ENCODE measurements at regions not wholly inside any gene's neighbourhood (a gene's known extent, or its start where the extent isn't known, plus 50 kb on each side); places are given as distances from the start of the nearest gene placed in this dataset.

GRCh38 chrY:19020193-19020592 is 246.7 kb upstream of the HSFY2 start:
- H3K27ac ChIP-seq (ENCODE audit: insufficient read depth, low read length, poor library complexity, severe bottlenecking), result no peak overlapping the region
- H3K36me3 ChIP-seq (ENCODE audit: control insufficient read depth, insufficient read depth, low read length), result no peaks in the 10 kb centered on the region
- Mint-ChIP-seq H3K9me3 (no peaks in the 10 kb centered on the region), H3K4me1 (no peaks in the 10 kb centered on the region), H3K27ac (no peak overlapping the region), H3K36me3 (no peaks in the 10 kb centered on the region), H3K27me3 (no peaks in the 10 kb centered on the region), H3K4me3 (no peak overlapping the region)
- H3K9me3 ChIP-seq (ENCODE audit: control insufficient read depth in 2 of 2, low read length in 2 of 2), result no peaks in the 10 kb centered on the region
- H3K4me1 ChIP-seq (ENCODE audit: control insufficient read depth, insufficient read depth, low read length, poor library complexity, severe bottlenecking), result no peaks in the 10 kb centered on the region
- no peaks in the 10 kb centered on the region for H3K27me3 ChIP-seq (ENCODE audit: control insufficient read depth, insufficient read depth, low read length)
- DNase-seq, result no peak
- no peak overlapping the region for H3K4me3 ChIP-seq (ENCODE audit: low read depth, low read length)
- ATAC-seq (ENCODE audit: low read depth in 2 of 2), result no peak

GRCh38 chrY:19016990-19017389 is 243.5 kb upstream of the HSFY2 start:
- H3K4me3 ChIP-seq (ENCODE audit: low read depth, low read length), result no peak overlapping the region
- H3K27ac ChIP-seq (ENCODE audit: insufficient read depth, low read length, poor library complexity, severe bottlenecking), result no peak overlapping the region
- no peak for ATAC-seq (ENCODE audit: low read depth in 2 of 2)
- no peaks in the 10 kb centered on the region for H3K4me1 Mint-ChIP-seq
- H3K36me3 ChIP-seq (ENCODE audit: control insufficient read depth, insufficient read depth, low read length), result no peaks in the 10 kb centered on the region
- no peaks in the 10 kb centered on the region for H3K9me3 Mint-ChIP-seq
- no peaks in the 10 kb centered on the region for H3K4me1 ChIP-seq (ENCODE audit: control insufficient read depth, insufficient read depth, low read length, poor library complexity, severe bottlenecking)
- H3K4me3 Mint-ChIP-seq, result no peak overlapping the region
- DNase-seq, result no peak
- H3K9me3 ChIP-seq (ENCODE audit: control insufficient read depth in 2 of 2, low read length in 2 of 2), result no peaks in the 10 kb centered on the region
- H3K27me3 Mint-ChIP-seq, result no peaks in the 10 kb centered on the region
- H3K36me3 Mint-ChIP-seq, result no peaks in the 10 kb centered on the region
- no peaks in the 10 kb centered on the region for H3K27me3 ChIP-seq (ENCODE audit: control insufficient read depth, insufficient read depth, low read length)
- no peak overlapping the region for H3K27ac Mint-ChIP-seq

GRCh38 chrY:19015854-19016253 is 242.3 kb upstream of the HSFY2 start:
- Histone ChIP-seq H3K27ac (ENCODE audit: insufficient read depth, low read length, poor library complexity, severe bottlenecking) (no peak overlapping the region), H3K4me3 (ENCODE audit: low read depth, low read length) (no peak overlapping the region), H3K9me3 (ENCODE audit: control insufficient read depth in 2 of 2, low read length in 2 of 2) (no peaks in the 10 kb centered on the region), H3K36me3 (ENCODE audit: control insufficient read depth, insufficient read depth, low read length) (no peaks in the 10 kb centered on the region), H3K27me3 (ENCODE audit: control insufficient read depth, insufficient read depth, low read length) (no peaks in the 10 kb centered on the region), H3K4me1 (ENCODE audit: control insufficient read depth, insufficient read depth, low read length, poor library complexity, severe bottlenecking) (no peaks in the 10 kb centered on the region)
- ATAC-seq (ENCODE audit: low read depth in 2 of 2), result no peak
- DNase-seq, result no peak
- no peak overlapping the region for H3K27ac Mint-ChIP-seq
- H3K36me3 Mint-ChIP-seq, result no peaks in the 10 kb centered on the region
- no peak overlapping the region for H3K4me3 Mint-ChIP-seq
- H3K4me1 Mint-ChIP-seq, result no peaks in the 10 kb centered on the region
- H3K27me3 Mint-ChIP-seq, result no peaks in the 10 kb centered on the region
- H3K9me3 Mint-ChIP-seq, result no peaks in the 10 kb centered on the region

- no peaks in the 10 kb centered on the region for H3K4me1 Mint-ChIP-seq
Observed at GRCh38 chrY:19015213-19015612, 241.7 kb upstream of the HSFY2 start.

GRCh38 chrY:19012985-19013384 is 239.4 kb upstream of the HSFY2 start:
- ATAC-seq (ENCODE audit: low read depth in 2 of 2), result no peak
- Mint-ChIP-seq H3K4me3 (no peak overlapping the region), H3K27ac (no peak overlapping the region), H3K27me3 (no peaks in the 10 kb centered on the region), H3K4me1 (no peaks in the 10 kb centered on the region), H3K9me3 (no peaks in the 10 kb centered on the region), H3K36me3 (no peaks in the 10 kb centered on the region)
- no peaks in the 10 kb centered on the region for H3K36me3 ChIP-seq (ENCODE audit: control insufficient read depth, insufficient read depth, low read length)
- H3K4me3 ChIP-seq (ENCODE audit: low read depth, low read length), result no peak overlapping the region
- no peaks in the 10 kb centered on the region for H3K9me3 ChIP-seq (ENCODE audit: control insufficient read depth in 2 of 2, low read length in 2 of 2)
- H3K27me3 ChIP-seq (ENCODE audit: control insufficient read depth, insufficient read depth, low read length), result no peaks in the 10 kb centered on the region
- no peaks in the 10 kb centered on the region for H3K4me1 ChIP-seq (ENCODE audit: control insufficient read depth, insufficient read depth, low read length, poor library complexity, severe bottlenecking)
- DNase-seq, result no peak
- no peak overlapping the region for H3K27ac ChIP-seq (ENCODE audit: insufficient read depth, low read length, poor library complexity, severe bottlenecking)

More at GRCh38 chrY:19015213-19015612, 241.7 kb upstream of the HSFY2 start:
- DNase-seq, result no peak
- no peaks in the 10 kb centered on the region for H3K27me3 Mint-ChIP-seq
- no peak for ATAC-seq (ENCODE audit: low read depth in 2 of 2)
- no peak overlapping the region for H3K4me3 Mint-ChIP-seq
- no peaks in the 10 kb centered on the region for H3K9me3 Mint-ChIP-seq
- no peaks in the 10 kb centered on the region for H3K36me3 ChIP-seq (ENCODE audit: control insufficient read depth, insufficient read depth, low read length)
- H3K4me1 ChIP-seq (ENCODE audit: control insufficient read depth, insufficient read depth, low read length, poor library complexity, severe bottlenecking), result no peaks in the 10 kb centered on the region
- no peak overlapping the region for H3K4me3 ChIP-seq (ENCODE audit: low read depth, low read length)
- H3K27me3 ChIP-seq (ENCODE audit: control insufficient read depth, insufficient read depth, low read length), result no peaks in the 10 kb centered on the region
- no peaks in the 10 kb centered on the region for H3K36me3 Mint-ChIP-seq
- H3K27ac ChIP-seq (ENCODE audit: insufficient read depth, low read length, poor library complexity, severe bottlenecking), result no peak overlapping the region
- H3K9me3 ChIP-seq (ENCODE audit: control insufficient read depth in 2 of 2, low read length in 2 of 2), result no peaks in the 10 kb centered on the region
- no peak overlapping the region for H3K27ac Mint-ChIP-seq

- H3K36me3 Mint-ChIP-seq, result no peaks in the 10 kb centered on the region
- Histone ChIP-seq H3K9me3 (ENCODE audit: control insufficient read depth in 2 of 2, low read length in 2 of 2) (no peaks in the 10 kb centered on the region), H3K27me3 (ENCODE audit: control insufficient read depth, insufficient read depth, low read length) (no peaks in the 10 kb centered on the region), H3K4me3 (ENCODE audit: low read depth, low read length) (no peak overlapping the region), H3K27ac (ENCODE audit: insufficient read depth, low read length, poor library complexity, severe bottlenecking) (no peak overlapping the region), H3K4me1 (ENCODE audit: control insufficient read depth, insufficient read depth, low read length, poor library complexity, severe bottlenecking) (no peaks in the 10 kb centered on the region), H3K36me3 (ENCODE audit: control insufficient read depth, insufficient read depth, low read length) (no peaks in the 10 kb centered on the region)
- H3K9me3 Mint-ChIP-seq, result no peaks in the 10 kb centered on the region
- ATAC-seq (ENCODE audit: low read depth in 2 of 2) (no peak), DNase-seq (no peak)
- H3K27me3 Mint-ChIP-seq, result no peaks in the 10 kb centered on the region
- no peak overlapping the region for H3K4me3 Mint-ChIP-seq
- H3K4me1 Mint-ChIP-seq, result no peaks in the 10 kb centered on the region
- no peak overlapping the region for H3K27ac Mint-ChIP-seq
Observed at GRCh38 chrY:19011605-19012090, 238.1 kb upstream of the HSFY2 start.

- DNase-seq, result no peak
- Mint-ChIP-seq H3K4me3 (no peak overlapping the region), H3K27me3 (no peaks in the 10 kb centered on the region), H3K9me3 (no peaks in the 10 kb centered on the region), H3K36me3 (no peaks in the 10 kb centered on the region), H3K27ac (no peak overlapping the region), H3K4me1 (no peaks in the 10 kb centered on the region)
- Histone ChIP-seq H3K9me3 (ENCODE audit: control insufficient read depth in 2 of 2, low read length in 2 of 2) (no peaks in the 10 kb centered on the region), H3K27me3 (ENCODE audit: control insufficient read depth, insufficient read depth, low read length) (no peaks in the 10 kb centered on the region), H3K36me3 (ENCODE audit: control insufficient read depth, insufficient read depth, low read length) (no peaks in the 10 kb centered on the region), H3K4me3 (ENCODE audit: low read depth, low read length) (no peak overlapping the region), H3K4me1 (ENCODE audit: control insufficient read depth, insufficient read depth, low read length, poor library complexity, severe bottlenecking) (no peaks in the 10 kb centered on the region), H3K27ac (ENCODE audit: insufficient read depth, low read length, poor library complexity, severe bottlenecking) (no peak overlapping the region)
- ATAC-seq (ENCODE audit: low read depth in 2 of 2), result no peak
Observed at GRCh38 chrY:19006234-19006633, 232.7 kb upstream of the HSFY2 start.

GRCh38 chrY:19005579-19005978 is 232.0 kb upstream of the HSFY2 start:
- Mint-ChIP-seq H3K4me3 (no peak overlapping the region), H3K4me1 (no peaks in the 10 kb centered on the region), H3K27ac (no peak overlapping the region), H3K27me3 (no peaks in the 10 kb centered on the region), H3K9me3 (no peaks in the 10 kb centered on the region), H3K36me3 (no peaks in the 10 kb centered on the region)
- no peaks in the 10 kb centered on the region for H3K4me1 ChIP-seq (ENCODE audit: control insufficient read depth, insufficient read depth, low read length, poor library complexity, severe bottlenecking)
- no peak overlapping the region for H3K27ac ChIP-seq (ENCODE audit: insufficient read depth, low read length, poor library complexity, severe bottlenecking)
- no peak for ATAC-seq (ENCODE audit: low read depth in 2 of 2)
- H3K4me3 ChIP-seq (ENCODE audit: low read depth, low read length), result no peak overlapping the region
- no peaks in the 10 kb centered on the region for H3K9me3 ChIP-seq (ENCODE audit: control insufficient read depth in 2 of 2, low read length in 2 of 2)
- no peaks in the 10 kb centered on the region for H3K27me3 ChIP-seq (ENCODE audit: control insufficient read depth, insufficient read depth, low read length)
- H3K36me3 ChIP-seq (ENCODE audit: control insufficient read depth, insufficient read depth, low read length), result no peaks in the 10 kb centered on the region
- no peak for DNase-seq
